Dedifferentiated amniotic fluid mesenchymal stem cell (primary cell): ENCODE measurements at regions not wholly inside any gene's neighbourhood (a gene's known extent, or its start where the extent isn't known, plus 50 kb on each side); places are given as distances from the start of the nearest gene placed in this dataset.

Experiments
- DNase-seq: peaks from one replicate; pipeline ENCODE4 v3.0.0-alpha.2; 2016; ENCODE audit errors: extremely low spot score

DNA sequence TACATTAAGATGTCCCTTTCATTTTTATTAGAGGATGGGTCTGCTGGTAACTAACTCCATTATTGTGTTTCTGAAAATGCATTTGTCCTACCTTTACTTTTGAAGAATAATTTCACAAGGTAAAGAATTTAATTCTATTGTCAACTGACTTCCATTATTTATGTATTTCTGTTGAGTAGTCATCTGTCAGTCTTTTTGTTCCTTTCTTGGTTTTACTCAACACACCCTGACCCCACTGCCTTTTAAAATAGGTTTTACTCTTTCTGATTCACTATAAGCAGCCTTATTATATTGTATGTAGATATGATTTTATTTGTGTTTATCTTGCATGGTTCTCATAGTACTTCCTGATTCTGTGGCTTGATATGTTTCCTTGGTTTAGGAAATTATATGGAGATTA, 237.5 kb downstream of the TGFB2 start:
- no peak for DNase-seq

- no peak for DNase-seq
These were observed 239.5 kb downstream of the TGFB2 start for GRCh38 chr1:218584418-218585155.

DNA sequence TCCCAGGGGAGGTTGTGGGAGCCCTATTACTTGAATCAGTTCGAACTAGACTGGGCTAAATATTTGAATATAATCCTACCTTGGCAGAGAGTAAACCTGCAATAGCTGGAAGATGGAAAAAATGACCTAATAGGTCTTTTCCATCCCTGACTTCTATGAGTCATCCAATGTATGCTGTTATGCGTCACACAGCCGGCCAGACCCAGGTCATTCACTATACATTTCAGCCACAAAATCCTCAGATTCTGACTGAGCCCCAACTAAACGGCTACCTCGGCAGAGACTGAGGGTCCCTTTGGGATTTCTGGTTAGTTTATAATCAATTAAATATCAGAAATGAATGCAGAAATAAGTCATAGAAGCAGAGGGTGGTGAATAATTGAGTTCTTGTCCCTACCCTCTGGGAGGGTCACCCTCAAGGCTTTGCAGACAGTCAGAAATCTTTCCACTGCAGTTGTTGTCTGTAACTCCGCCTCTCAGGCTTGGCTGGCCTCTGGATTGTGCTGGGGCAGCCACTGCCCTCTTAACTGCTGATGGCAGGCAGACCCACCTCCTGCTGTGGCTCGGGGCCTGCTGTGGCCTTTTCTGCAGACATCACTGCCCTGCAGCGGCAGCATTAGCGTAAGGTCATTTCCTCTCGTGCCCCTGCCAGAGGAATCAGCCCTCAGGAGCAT, 240.5 kb downstream of the TGFB2 start:
- DNase-seq, result peak; percentile 55

DNA sequence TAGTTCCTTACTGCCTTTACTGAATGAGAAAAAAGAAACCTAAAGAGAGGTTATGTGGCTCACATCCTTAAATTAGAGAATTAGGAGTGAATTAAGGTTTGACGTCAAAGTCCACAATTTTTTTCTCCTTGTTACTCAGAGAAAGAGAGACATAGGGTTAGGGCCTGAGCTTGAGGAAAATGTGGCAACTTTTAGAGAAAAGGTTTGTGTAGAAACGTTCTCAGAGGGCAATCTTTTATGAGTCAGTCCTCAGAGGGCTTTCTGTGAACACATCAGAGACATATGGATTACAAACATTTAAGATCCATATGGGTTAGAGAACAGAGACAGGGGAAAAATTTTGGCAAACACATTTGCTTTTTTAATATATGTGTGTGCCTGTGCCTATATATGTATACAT, 242.8 kb downstream of the TGFB2 start:
- DNase-seq, result no peak

DNA sequence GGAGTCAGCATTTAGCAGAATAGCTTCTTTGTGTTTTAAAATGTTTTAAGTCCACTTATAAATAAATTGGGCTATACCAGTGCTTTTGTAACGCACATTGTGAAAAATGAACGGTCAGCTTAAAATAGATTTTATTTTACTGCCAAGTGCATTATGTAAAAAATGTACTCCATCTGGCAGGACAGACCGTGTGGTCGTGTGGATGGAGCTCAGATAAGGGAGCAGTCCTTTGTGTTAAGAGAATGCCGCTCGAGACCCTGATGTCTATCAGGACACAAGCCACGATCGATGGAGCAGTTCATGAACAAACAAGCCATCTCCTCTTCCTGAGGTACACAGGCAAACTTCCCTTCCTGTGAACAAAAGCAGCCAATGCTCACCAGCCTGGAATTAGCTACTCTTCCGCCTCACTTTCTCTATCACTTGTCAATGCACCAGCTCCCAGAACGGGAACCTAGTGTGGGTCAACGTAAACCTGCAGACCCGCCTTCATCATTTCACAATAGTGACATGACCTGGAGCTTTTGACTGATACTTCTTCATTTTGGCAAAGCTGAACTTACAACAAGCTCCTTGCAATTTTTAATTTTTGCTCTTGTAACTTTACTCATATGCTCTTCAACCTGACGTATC, 243.5 kb downstream of the TGFB2 start:
- DNase-seq, result no peak

- no peak for DNase-seq
These were observed 244.4 kb downstream of the TGFB2 start for GRCh38 chr1:218589487-218589886.

- DNase-seq, result no peak
These were observed 246.8 kb downstream of the TGFB2 start for GRCh38 chr1:218591966-218592365.

DNA sequence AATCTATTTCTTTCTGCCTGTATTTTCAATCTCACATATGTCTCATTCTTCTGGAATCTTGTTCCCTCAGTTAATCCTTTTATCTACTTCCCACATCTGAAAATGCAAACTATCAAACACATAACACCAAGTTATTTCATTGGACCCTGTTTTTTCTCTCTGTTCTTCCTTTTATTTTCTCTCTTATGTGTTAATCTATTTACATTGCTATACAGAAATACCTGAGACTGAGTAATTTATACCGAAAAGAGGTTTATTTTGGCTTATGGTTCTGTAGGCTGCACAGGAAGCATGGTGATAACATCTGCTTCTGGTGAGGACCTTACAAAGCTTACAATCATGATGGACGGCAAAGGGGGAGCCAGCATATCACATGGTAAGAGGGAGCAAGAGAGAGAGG, 247.6 kb downstream of the TGFB2 start:
- no peak for DNase-seq

DNA sequence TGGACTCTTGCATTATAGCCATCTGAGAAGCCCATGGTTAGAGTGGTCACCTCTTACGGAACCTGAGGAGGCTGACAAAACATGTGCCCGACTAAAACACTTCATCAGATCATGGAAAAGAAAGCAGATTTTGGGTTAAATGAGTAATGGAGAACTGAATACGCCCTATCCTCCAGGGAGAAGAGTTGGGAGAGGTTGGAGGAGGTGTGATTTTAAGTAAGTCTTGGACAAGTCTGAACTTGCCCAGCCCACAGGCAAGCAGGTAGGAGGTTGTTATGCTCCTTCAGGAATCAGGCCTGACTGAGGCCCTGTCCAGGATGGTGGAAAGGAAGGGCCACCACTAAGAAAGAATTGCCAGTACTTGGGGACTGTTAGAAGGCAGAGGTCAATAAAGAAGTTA, 255.8 kb downstream of the TGFB2 start:
- no peak for DNase-seq

GRCh38 chr1:218604217-218604616, 259.1 kb downstream of the TGFB2 start:
- no peak for DNase-seq

- DNase-seq, result no peak
These were observed 266.9 kb downstream of the TGFB2 start for GRCh38 chr1:218611916-218612585.

DNA sequence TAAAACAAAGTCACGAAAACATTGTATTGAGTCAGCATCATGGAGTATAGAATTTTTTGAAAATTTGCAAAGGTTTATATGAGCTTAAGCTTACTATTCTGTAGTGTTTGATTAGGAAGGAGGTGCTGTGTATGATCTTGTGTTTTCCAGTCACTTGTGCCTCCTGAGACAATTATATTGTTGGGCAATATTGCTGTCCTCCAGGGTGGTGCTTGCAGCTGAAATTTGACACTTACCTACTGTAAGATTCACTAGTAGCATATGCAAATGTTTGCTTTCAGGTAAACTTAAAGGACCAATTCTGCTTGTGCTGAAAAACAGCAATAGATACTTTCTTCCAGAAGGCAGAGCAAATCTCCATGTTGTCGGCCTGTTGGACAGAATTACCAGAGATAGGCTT, 268.0 kb downstream of the TGFB2 start:
- no peak for DNase-seq

DNA sequence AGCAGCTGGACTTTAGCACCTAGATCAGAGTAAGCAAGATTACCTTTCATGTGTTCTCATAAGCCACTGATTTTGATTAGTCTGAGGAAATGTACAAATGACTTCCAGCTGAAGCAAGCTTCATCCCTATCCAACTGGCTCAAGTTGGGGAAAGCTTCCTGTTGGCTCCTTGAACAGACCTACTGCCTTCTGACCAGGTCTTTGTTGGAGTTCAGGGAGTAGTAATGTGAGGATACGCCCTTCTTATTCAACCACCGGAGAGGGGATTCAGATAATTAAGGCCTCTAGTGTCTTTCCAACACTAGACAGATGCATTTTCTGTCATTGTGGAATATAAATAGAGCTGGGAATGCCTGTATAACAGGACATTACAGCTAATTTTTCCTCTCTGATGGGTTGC, 268.9 kb downstream of the TGFB2 start:
- DNase-seq, result no peak

- DNase-seq, result no peak
These were observed 271.5 kb downstream of the TGFB2 start for GRCh38 chr1:218616681-218617080.

GRCh38 chr1:218617986-218618385, 272.9 kb downstream of the TGFB2 start:
- no peak for DNase-seq

GRCh38 chr1:218620956-218621355, 275.8 kb downstream of the TGFB2 start:
- no peak for DNase-seq

DNA sequence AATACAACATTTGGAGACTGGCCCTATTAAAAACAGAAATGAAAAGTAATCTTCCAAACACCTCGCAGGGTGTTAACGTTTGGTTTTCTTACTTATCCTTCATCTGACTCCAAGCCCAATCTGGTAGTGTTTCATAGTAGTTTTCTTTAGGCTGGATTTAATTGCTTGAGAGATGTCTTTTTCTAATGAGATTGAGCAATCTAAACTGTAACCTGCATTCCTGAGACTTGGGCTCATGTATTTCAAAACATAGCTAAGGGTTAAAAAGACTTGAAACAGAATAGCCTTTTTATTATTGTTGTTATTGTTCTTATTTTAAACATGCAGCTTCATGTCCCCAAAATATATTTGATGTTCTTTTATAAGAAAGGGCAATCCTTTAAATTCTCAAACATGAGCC, 278.9 kb downstream of the TGFB2 start:
- no peak for DNase-seq

GRCh38 chr1:218625393-218625792, 280.3 kb downstream of the TGFB2 start:
- DNase-seq, result no peak

GRCh38 chr1:218633238-218633988, 288.3 kb downstream of the TGFB2 start:
- DNase-seq, result no peak

DNA sequence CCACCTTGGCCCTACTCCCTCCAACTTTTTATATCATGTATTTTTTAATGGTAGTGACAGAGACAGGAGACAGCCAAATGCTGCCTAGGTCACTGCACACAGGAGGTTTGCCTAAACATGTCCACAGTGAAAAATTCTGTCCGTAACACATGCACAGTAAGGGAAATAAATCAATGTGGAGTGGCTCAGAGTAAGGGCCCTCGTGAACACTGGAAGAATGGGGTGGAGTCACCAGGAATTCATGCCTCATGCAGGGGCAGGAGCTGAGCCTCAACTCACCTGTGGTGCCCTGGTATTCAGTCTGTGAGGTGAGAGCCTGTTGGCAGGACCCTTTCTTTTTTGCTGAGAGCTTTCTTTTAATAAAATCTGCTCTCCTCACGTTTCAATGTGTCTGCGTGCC, 289.1 kb downstream of the TGFB2 start:
- no peak for DNase-seq

DNA sequence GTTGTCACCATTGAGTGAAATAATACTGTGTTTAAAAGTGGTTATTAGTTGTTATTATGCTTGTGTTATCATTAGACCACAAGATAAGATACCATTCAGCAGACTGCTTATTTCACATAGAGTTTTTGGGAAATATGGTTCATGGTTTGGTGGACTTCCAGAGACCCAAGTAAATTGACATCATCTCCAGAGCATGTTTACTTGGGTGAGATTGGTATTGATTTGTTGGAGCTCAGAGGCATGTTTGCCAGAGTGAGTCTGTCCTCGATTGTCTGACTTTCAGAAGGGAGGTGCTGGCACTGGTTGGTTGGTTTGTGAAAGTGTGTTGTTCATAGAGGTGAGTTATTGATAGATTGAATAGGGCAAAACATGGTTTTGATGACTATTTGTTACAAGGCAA, 291.4 kb downstream of the TGFB2 start:
- no peak for DNase-seq

DNA sequence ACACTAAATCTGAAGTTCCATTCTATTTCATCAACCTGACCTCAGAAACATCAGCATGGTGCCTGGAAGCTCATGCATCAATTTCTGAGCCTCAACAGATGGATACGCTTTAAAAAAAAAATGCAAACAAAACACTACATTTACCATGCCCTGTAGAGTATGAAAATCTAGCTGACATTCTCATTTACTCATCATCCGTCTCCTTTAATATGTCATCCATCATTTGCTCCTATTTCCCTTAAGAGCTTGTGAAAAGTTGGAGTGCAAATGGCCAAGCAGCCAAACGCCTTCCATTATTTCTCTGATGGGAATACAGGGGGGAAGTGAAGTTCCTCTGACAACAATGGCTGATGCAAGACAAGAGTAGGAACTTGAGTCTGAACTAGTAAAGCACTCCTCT, 295.0 kb downstream of the TGFB2 start:
- no peak for DNase-seq
